ENCODE measurements at regions not wholly inside any gene's neighbourhood (a gene's known extent, or its start where the extent isn't known, plus 50 kb on each side); places are given as distances from the start of the nearest gene placed in this dataset.
"Not testable (repeated sequence)": the region's sequence is repeated elsewhere in the genome, so short reads cannot be mapped to it uniquely, and the experiment has no call there.

GRCh38 chr15:79740561-79740960, 156.3 kb downstream of the MTHFS start:
- Histone ChIP-seq H3K4me1 (no peaks in the 10 kb centered on the region), H3K27ac (no peak overlapping the region), H3K27me3 (no peaks in the 10 kb centered on the region), H3K9me3 (peaks cover 0 to 37% (median 4%) of the 10 kb centered on the region in 11 donors), H3K4me3 (no peak overlapping the region), H3K36me3 (no peaks in the 10 kb centered on the region)
- 80 to 86% methylated on average over 2 of the region's 2 CpGs for WGBS, 2 donors
- ATAC-seq = no peak
- intact Hi-C loops (cut with DNase I) = no loop called here
- no peak for DNase-seq
- TF ChIP-seq CTCF (IDR thresholded peaks at IDR 0.05) = no peak

GRCh38 chr15:79743032-79743431, 153.8 kb downstream of the MTHFS start:
- H3K36me3 ChIP-seq = no peaks in the 10 kb centered on the region
- WGBS, 2 donors = 93 to 95% methylated on average over 10 of the region's 10 CpGs
- ATAC-seq (no peak), DNase-seq (no peak)
- H3K4me1 ChIP-seq = no peaks in the 10 kb centered on the region
- no peaks in the 10 kb centered on the region for H3K27me3 ChIP-seq
- no peak overlapping the region for H3K27ac ChIP-seq
- no peak for TF ChIP-seq CTCF (IDR thresholded peaks at IDR 0.05)
- H3K9me3 ChIP-seq = peaks cover 0 to 26% (median 3%) of the 10 kb centered on the region in 11 donors
- intact Hi-C loops (cut with DNase I) = no loop called here
- no peak overlapping the region for H3K4me3 ChIP-seq

- peaks cover 0 to 26% (median 3%) of the 10 kb centered on the region in 11 donors for H3K9me3 ChIP-seq
- WGBS, 2 donors = 60 to 61% methylated on average over 3 of the region's 3 CpGs
- H3K4me1 ChIP-seq; H3K36me3 ChIP-seq; H3K27me3 ChIP-seq; DNase-seq; ATAC-seq; intact Hi-C loops (cut with DNase I); H3K27ac ChIP-seq; H3K4me3 ChIP-seq: not testable (repeated sequence)
Observed at GRCh38 chr15:79744485-79744884, 152.3 kb downstream of the MTHFS start.

- Histone ChIP-seq H3K4me3 (no peak overlapping the region), H3K27me3 (peaks cover 0 to 9% (median 0%) of the 10 kb centered on the region in 7 donors), H3K27ac (no peak overlapping the region), H3K9me3 (peaks cover 0 to 3% (median 0%) of the 10 kb centered on the region in 11 donors), H3K4me1 (no peaks in the 10 kb centered on the region), H3K36me3 (no peaks in the 10 kb centered on the region)
- ATAC-seq (no peak), DNase-seq (no peak)
- WGBS, 2 donors = 90 to 94% methylated on average over 4 of the region's 4 CpGs
- TF ChIP-seq CTCF (IDR thresholded peaks at IDR 0.05) = no peak
- intact Hi-C loops (cut with DNase I) = no loop called here
Observed at GRCh38 chr15:79756365-79756764, 140.4 kb downstream of the MTHFS start.

GRCh38 chr15:79765081-79765480, 131.7 kb downstream of the MTHFS start:
- DNase-seq (no peak), ATAC-seq (no peak)
- H3K4me1 ChIP-seq = no peaks in the 10 kb centered on the region
- peaks cover 0 to 8% (median 0%) of the 10 kb centered on the region in 11 donors for H3K9me3 ChIP-seq
- intact Hi-C loops (cut with DNase I) = loop anchor here in 1 of 10 donors (10.0 kb wide), 1 partner anchor 230 kb away; no protein-coding TSS in a partner anchor
- H3K27ac ChIP-seq = no peak overlapping the region
- peaks cover 0 to 8% (median 0%) of the 10 kb centered on the region in 7 donors for H3K27me3 ChIP-seq
- H3K4me3 ChIP-seq = no peak overlapping the region
- no peak for TF ChIP-seq CTCF (IDR thresholded peaks at IDR 0.05)
- WGBS, 2 donors = 75 to 84% methylated on average over 4 of the region's 4 CpGs
- no peaks in the 10 kb centered on the region for H3K36me3 ChIP-seq
